ENCODE measurements at regions not wholly inside any gene's neighbourhood (a gene's known extent, or its start where the extent isn't known, plus 50 kb on each side); places are given as distances from the start of the nearest gene placed in this dataset.

- no peak for TF ChIP-seq EP300 (IDR thresholded peaks at IDR 0.05; ENCODE audit: low read depth)
- TF ChIP-seq POLR2A (IDR thresholded peaks at IDR 0.05), result no peak
These were observed 155.8 kb upstream of the ZFP42 start for GRCh38 chr4:187839765-187840164.

Measured in transverse colon (tissue), 1 donor.